ENCODE measurements at regions not wholly inside any gene's neighbourhood (a gene's known extent, or its start where the extent isn't known, plus 50 kb on each side); places are given as distances from the start of the nearest gene placed in this dataset.
"Not testable (repeated sequence)": the region's sequence is repeated elsewhere in the genome, so short reads cannot be mapped to it uniquely, and the experiment has no call there.

GRCh38 chr6:11403035-11403601, 134.4 kb upstream of the TMEM170B start:
- DNase-seq: no peak

- DNase-seq: not testable (repeated sequence)
These were observed 135.0 kb upstream of the TMEM170B start for GRCh38 chr6:11402581-11402980.

- DNase-seq: not testable (repeated sequence)
These were observed 135.6 kb upstream of the TMEM170B start for GRCh38 chr6:11401954-11402353.

GRCh38 chr6:11398451-11399326, 138.9 kb upstream of the TMEM170B start:
- DNase-seq: no peak

GRCh38 chr6:11397622-11398450, 139.7 kb upstream of the TMEM170B start:
- DNase-seq: no peak

GRCh38 chr6:11396860-11397259, 140.7 kb upstream of the TMEM170B start:
- no peak for DNase-seq

GRCh38 chr6:11393713-11394627, 143.6 kb upstream of the TMEM170B start:
- no peak for DNase-seq

GRCh38 chr6:11392778-11393507, 144.6 kb upstream of the TMEM170B start:
- DNase-seq: no peak

GRCh38 chr6:11391934-11392777, 145.4 kb upstream of the TMEM170B start:
- no peak for DNase-seq

GRCh38 chr6:11389977-11390376, 147.6 kb upstream of the TMEM170B start:
- no peak for DNase-seq

- DNase-seq: no peak
These were observed 148.3 kb upstream of the TMEM170B start for GRCh38 chr6:11388983-11389944.

GRCh38 chr6:11387707-11388430, 149.7 kb upstream of the TMEM170B start:
- no peak for DNase-seq

- no peak for DNase-seq
These were observed 150.8 kb upstream of the TMEM170B start for GRCh38 chr6:11386726-11387125.

GRCh38 chr6:11386323-11386722, 151.2 kb upstream of the TMEM170B start:
- no peak for DNase-seq

GRCh38 chr6:11384531-11385309, 152.3 kb upstream of the NEDD9 start:
- DNase-seq: no peak

GRCh38 chr6:11381801-11382513, 149.5 kb upstream of the NEDD9 start:
- peak; percentile 80 for DNase-seq
